ENCODE measurements at regions not wholly inside any gene's neighbourhood (a gene's known extent, or its start where the extent isn't known, plus 50 kb on each side); places are given as distances from the start of the nearest gene placed in this dataset.

DNA sequence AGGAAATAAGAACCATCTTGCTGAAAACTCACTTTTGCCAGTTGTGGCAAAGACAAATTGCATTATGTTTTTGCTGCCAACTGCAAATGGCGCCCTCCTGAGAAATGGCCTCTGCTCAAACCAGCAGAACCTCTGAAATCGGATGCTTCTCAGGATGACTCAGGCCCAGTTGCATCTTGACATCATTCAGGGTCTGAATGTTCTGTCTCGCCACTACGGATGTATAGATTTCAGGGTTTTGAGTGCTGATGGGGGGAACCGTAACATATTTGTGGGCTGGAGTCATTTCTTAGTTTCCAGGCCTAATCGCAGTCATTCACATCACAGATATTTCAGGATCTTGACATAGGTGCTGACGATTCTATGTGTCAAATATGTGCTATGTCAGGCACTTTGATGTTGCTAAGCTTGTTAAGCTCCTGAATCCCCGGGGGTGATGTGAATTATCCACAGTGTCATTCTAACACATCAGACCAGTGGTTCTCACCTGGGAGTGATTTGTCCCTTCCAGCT, 207.1 kb downstream of the NFATC2 start:
- Histone ChIP-seq H3K27ac (ENCODE audit: low read depth, low read length) (no peak overlapping the region), H3K9me3 (ENCODE audit: control insufficient read depth, insufficient read depth, low read length) (no peaks in the 10 kb centered on the region), H3K4me3 (ENCODE audit: low read depth, low read length) (no peak overlapping the region)

DNA sequence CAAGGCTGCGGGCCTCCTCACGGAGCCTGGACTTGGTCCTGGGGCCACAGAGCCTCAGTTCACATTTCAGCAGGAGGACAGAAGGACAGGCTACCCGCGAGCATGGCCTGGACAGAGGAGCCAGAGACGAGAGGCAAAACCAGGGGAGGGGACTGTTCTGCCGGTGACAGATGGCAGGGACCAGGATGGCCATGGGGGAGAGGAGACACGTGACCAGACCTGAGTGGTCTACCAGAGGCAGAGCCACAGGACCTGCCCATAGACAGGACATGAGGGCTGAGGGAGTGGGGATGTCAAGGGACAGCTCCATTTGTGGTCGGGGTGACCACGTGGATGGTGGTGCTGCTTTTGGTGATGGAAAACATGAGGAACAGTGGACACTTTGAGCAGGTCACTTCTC, 207.9 kb downstream of the NFATC2 start:
- H3K9me3 ChIP-seq (ENCODE audit: control insufficient read depth, insufficient read depth, low read length), result no peaks in the 10 kb centered on the region
- WGBS (ENCODE audit: insufficient coverage), result 85% methylated on average over 9 of the region's 9 CpGs
- no peak for DNase-seq (ENCODE audit: low read depth in 4 of 6, low spot score in 6 of 6)
- no peaks in the 10 kb centered on the region for H3K4me1 ChIP-seq (ENCODE audit: control insufficient read depth, insufficient read depth, low read length)
- no peaks in the 10 kb centered on the region for H3K27me3 ChIP-seq (ENCODE audit: control insufficient read depth, insufficient read depth, low read length)
- H3K27ac ChIP-seq (ENCODE audit: low read depth, low read length), result no peak overlapping the region
- H3K36me3 ChIP-seq (ENCODE audit: control insufficient read depth, insufficient read depth, low read length), result no peaks in the 10 kb centered on the region
- no peak overlapping the region for H3K4me3 ChIP-seq (ENCODE audit: low read depth, low read length)

More for the DNA sequence above, 207.1 kb downstream of the NFATC2 start:
- no peaks in the 10 kb centered on the region for H3K27me3 ChIP-seq (ENCODE audit: control insufficient read depth, insufficient read depth, low read length)
- H3K36me3 ChIP-seq (ENCODE audit: control insufficient read depth, insufficient read depth, low read length), result no peaks in the 10 kb centered on the region
- H3K4me1 ChIP-seq (ENCODE audit: control insufficient read depth, insufficient read depth, low read length), result no peaks in the 10 kb centered on the region
- WGBS (ENCODE audit: insufficient coverage), result 69% methylated on average over 2 of the region's 8 CpGs
- peak in 1 of 6 donors; percentile 51 for DNase-seq (ENCODE audit: low read depth in 4 of 6, low spot score in 6 of 6)

DNA sequence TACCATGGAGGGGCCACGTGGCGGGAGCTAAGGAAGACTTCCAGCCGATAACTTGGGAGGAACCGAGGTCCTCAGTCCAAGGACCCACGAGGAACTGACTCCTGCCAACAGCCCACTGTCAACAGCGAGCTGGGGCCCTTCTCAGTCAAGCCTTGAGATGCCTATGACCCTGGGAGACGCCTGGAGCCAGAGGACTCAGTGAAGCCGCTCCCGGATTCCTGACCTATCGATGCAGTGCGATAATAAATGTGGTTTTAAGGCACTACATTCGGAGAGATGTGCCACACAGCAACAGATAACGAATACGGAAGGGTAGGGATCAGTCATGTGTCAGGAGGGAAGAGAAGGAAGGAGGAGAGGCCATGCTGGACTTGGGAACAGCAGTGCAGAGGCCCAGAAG, 208.5 kb downstream of the NFATC2 start:
- no peak for DNase-seq (ENCODE audit: low read depth in 4 of 6, low spot score in 6 of 6)
- WGBS (ENCODE audit: insufficient coverage), result 91% methylated on average over 14 of the region's 14 CpGs
- no peaks in the 10 kb centered on the region for H3K27me3 ChIP-seq (ENCODE audit: control insufficient read depth, insufficient read depth, low read length)
- no peak overlapping the region for H3K27ac ChIP-seq (ENCODE audit: low read depth, low read length)
- H3K9me3 ChIP-seq (ENCODE audit: control insufficient read depth, insufficient read depth, low read length), result no peaks in the 10 kb centered on the region
- no peak overlapping the region for H3K4me3 ChIP-seq (ENCODE audit: low read depth, low read length)
- H3K4me1 ChIP-seq (ENCODE audit: control insufficient read depth, insufficient read depth, low read length), result no peaks in the 10 kb centered on the region
- no peaks in the 10 kb centered on the region for H3K36me3 ChIP-seq (ENCODE audit: control insufficient read depth, insufficient read depth, low read length)

DNA sequence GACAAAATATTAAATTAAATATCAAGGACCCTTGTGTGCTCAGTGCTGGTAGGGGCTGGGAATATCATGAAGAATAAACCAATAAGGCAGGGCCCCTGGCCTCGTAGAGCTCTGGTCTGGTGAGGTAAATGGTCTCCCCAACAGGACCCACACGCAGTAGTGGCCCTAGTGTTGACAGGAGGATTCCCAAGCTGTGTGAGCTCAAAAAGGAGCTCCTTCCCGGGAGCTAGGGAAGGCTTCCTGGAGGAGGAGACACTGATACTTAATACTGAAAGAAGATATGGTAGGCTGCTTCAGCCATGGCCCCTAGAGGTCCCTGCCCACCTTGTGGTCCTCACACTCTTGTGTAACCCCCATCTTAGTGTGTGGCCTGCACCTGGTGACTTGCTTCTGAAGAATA, 209.1 kb downstream of the NFATC2 start:
- no peak for DNase-seq (ENCODE audit: low read depth in 4 of 6, low spot score in 6 of 6)
- Histone ChIP-seq H3K27ac (ENCODE audit: low read depth, low read length) (no peak overlapping the region), H3K27me3 (ENCODE audit: control insufficient read depth, insufficient read depth, low read length) (no peaks in the 10 kb centered on the region), H3K9me3 (ENCODE audit: control insufficient read depth, insufficient read depth, low read length) (no peaks in the 10 kb centered on the region), H3K36me3 (ENCODE audit: control insufficient read depth, insufficient read depth, low read length) (no peaks in the 10 kb centered on the region), H3K4me1 (ENCODE audit: control insufficient read depth, insufficient read depth, low read length) (no peaks in the 10 kb centered on the region), H3K4me3 (ENCODE audit: low read depth, low read length) (no peak overlapping the region)
- 76% methylated on average over 3 of the region's 3 CpGs for WGBS (ENCODE audit: insufficient coverage)

DNA sequence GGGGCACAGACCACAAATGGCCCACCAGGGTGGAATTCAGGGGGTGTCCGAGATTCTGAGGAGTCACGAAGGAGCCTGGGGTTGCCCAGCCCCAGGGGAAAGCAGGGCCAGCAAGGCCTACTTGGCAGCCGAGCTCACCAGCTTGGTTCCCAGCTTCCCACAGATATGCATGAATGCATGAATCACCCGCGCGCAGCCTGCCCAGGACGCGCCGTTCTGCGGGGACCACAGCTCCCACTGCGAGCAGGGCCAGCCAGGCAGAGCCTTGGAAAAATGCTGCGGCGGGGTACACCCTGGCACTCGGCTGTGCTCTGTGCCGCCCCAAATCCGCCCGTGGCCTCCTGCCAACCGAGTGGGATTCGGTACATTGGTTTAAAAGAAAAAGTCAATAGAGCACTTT, 211.0 kb downstream of the NFATC2 start:
- Histone ChIP-seq H3K27me3 (ENCODE audit: control insufficient read depth, insufficient read depth, low read length) (no peaks in the 10 kb centered on the region), H3K4me3 (ENCODE audit: low read depth, low read length) (no peak overlapping the region), H3K36me3 (ENCODE audit: control insufficient read depth, insufficient read depth, low read length) (no peaks in the 10 kb centered on the region), H3K9me3 (ENCODE audit: control insufficient read depth, insufficient read depth, low read length) (no peaks in the 10 kb centered on the region), H3K4me1 (ENCODE audit: control insufficient read depth, insufficient read depth, low read length) (no peaks in the 10 kb centered on the region), H3K27ac (ENCODE audit: low read depth, low read length) (no peak overlapping the region)
- no peak for DNase-seq (ENCODE audit: low read depth in 4 of 6, low spot score in 6 of 6)
- WGBS (ENCODE audit: insufficient coverage), result 78% methylated on average over 14 of the region's 19 CpGs

DNA sequence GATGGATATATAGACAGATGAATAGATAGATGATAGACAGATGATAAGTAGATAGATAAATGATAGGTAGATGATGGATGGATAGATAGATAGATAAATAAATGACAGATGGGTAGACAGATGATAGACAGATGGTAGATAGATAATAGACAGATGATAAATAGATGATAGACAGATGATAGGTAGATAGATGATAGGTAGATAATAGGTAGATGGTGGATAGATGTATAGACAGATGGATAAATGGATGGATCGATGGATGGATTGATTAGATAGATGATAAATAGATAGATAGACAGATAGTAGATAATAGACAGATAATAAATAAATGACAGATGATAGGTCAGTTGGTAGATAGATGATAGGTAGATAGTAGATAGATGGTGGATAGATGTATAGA, 212.7 kb downstream of the NFATC2 start:
- no peaks in the 10 kb centered on the region for H3K27me3 ChIP-seq (ENCODE audit: control insufficient read depth, insufficient read depth, low read length)
- no peak for DNase-seq (ENCODE audit: low read depth in 4 of 6, low spot score in 6 of 6)
- H3K36me3 ChIP-seq (ENCODE audit: control insufficient read depth, insufficient read depth, low read length), result no peaks in the 10 kb centered on the region
- WGBS (ENCODE audit: insufficient coverage), result no CpG with 5 or more reads among the region's 1 CpG
- no peak overlapping the region for H3K27ac ChIP-seq (ENCODE audit: low read depth, low read length)
- H3K4me1 ChIP-seq (ENCODE audit: control insufficient read depth, insufficient read depth, low read length), result no peaks in the 10 kb centered on the region
- H3K9me3 ChIP-seq (ENCODE audit: control insufficient read depth, insufficient read depth, low read length), result no peaks in the 10 kb centered on the region
- H3K4me3 ChIP-seq (ENCODE audit: low read depth, low read length), result no peak overlapping the region

DNA sequence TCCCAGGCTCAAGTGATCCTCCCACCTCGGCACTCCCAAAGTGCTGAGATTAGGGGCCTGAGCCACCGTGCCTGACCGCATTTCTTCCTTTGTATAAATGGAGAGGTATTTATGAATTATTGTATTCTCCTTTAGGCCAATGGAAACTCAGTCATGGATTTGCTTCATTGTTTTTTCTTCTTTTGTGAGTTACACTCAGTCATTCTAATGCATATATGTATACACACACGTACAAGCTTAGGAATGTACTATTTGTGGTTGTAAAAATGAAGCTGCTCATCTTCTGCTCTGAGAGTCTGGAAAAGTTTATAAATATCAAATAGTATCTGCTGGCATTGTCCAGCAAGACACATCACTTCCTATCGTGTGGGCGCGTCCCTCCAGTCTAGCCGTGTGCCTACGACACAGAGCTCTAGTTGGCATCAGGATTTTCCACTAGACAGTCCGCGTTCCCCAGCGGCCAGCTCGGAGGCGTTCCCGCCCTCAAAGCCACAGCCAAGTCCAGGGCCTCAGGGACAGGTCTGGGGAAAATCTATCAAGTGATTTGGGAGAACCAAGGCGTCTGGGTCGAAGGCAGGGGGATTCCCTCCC, 215.2 kb downstream of the NFATC2 start:
- no peak overlapping the region for H3K4me3 ChIP-seq (ENCODE audit: low read depth, low read length)
- H3K9me3 ChIP-seq (ENCODE audit: control insufficient read depth, insufficient read depth, low read length), result no peaks in the 10 kb centered on the region
- no peaks in the 10 kb centered on the region for H3K27me3 ChIP-seq (ENCODE audit: control insufficient read depth, insufficient read depth, low read length)
- H3K36me3 ChIP-seq (ENCODE audit: control insufficient read depth, insufficient read depth, low read length), result no peaks in the 10 kb centered on the region
- H3K4me1 ChIP-seq (ENCODE audit: control insufficient read depth, insufficient read depth, low read length), result no peaks in the 10 kb centered on the region
- WGBS (ENCODE audit: insufficient coverage), result 78% methylated on average over 6 of the region's 17 CpGs
- DNase-seq (ENCODE audit: low read depth in 4 of 6, low spot score in 6 of 6), result no peak
- H3K27ac ChIP-seq (ENCODE audit: low read depth, low read length), result no peak overlapping the region

DNA sequence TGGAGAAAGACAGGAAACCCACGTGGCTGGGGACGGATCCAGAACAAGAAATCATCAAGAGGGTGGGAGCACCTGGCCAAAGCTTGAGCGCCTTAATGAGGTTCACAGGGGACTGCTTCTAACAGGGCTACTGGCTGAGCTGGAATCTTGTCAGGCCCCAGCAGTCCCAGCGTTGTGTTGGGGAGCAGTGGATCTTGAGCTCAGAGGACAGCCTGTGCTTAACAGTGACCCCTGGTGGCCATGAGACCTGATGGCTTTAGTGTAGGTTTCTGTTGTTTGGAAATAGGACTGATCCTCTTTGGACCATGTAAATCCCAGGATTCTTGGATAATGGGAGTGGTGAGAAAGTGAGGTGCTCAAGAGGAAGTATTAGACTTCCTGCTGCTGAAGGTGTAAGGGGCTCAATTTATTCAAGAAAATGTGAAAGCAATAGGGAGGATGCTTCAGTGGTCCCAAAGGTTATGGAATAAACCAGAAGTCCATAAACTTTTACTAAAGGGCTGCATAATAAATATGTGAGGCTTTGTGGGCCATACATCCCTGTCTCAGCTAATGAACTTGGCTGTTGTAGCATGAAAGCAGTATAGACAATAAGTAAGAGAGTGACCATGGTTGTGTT, 216.2 kb downstream of the NFATC2 start:
- 53% methylated on average over 4 of the region's 4 CpGs for WGBS (ENCODE audit: insufficient coverage)
- no peaks in the 10 kb centered on the region for H3K9me3 ChIP-seq (ENCODE audit: control insufficient read depth, insufficient read depth, low read length)
- H3K27ac ChIP-seq (ENCODE audit: low read depth, low read length), result no peak overlapping the region
- no peak overlapping the region for H3K4me3 ChIP-seq (ENCODE audit: low read depth, low read length)
- no peaks in the 10 kb centered on the region for H3K36me3 ChIP-seq (ENCODE audit: control insufficient read depth, insufficient read depth, low read length)
- H3K4me1 ChIP-seq (ENCODE audit: control insufficient read depth, insufficient read depth, low read length), result no peaks in the 10 kb centered on the region
- DNase-seq (ENCODE audit: low read depth in 4 of 6, low spot score in 6 of 6), result peak in 2 of 6 donors; percentile 21 to 23
- no peaks in the 10 kb centered on the region for H3K27me3 ChIP-seq (ENCODE audit: control insufficient read depth, insufficient read depth, low read length)

DNA sequence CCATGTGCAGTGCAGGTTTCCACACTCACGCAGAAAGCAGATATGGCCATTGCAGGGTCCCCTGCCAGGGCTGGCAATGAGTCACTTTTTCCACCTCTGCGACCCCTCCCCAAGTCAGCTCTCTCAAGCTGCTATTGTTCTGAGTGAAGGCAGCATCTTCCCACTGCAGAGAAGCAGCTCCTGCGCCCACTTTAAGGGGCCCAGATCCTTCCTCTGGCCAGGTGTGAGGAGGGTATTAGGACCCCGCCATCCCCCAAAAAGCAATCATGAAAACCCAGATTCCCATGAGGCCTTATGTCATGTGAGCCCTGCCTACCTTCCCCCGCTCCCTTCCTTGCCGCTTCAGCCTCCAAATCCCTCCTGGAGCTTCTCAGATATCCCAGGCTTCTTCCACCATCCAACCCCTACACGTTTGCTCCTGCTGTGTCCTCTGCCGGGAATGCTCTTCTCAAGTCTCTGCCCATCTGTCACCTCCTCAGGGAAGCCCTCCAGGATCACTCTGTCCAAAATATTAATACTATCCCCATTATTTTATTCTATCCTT, 220.3 kb downstream of the NFATC2 start:
- no peak for DNase-seq (ENCODE audit: low read depth in 4 of 6, low spot score in 6 of 6)
- H3K36me3 ChIP-seq (ENCODE audit: control insufficient read depth, insufficient read depth, low read length), result no peaks in the 10 kb centered on the region
- H3K4me3 ChIP-seq (ENCODE audit: low read depth, low read length), result no peak overlapping the region
- H3K27ac ChIP-seq (ENCODE audit: low read depth, low read length), result no peak overlapping the region
- peaks cover 4% of the 10 kb centered on the region for H3K4me1 ChIP-seq (ENCODE audit: control insufficient read depth, insufficient read depth, low read length)
- 65% methylated on average over 8 of the region's 8 CpGs for WGBS (ENCODE audit: insufficient coverage)
- H3K9me3 ChIP-seq (ENCODE audit: control insufficient read depth, insufficient read depth, low read length), result no peaks in the 10 kb centered on the region
- no peaks in the 10 kb centered on the region for H3K27me3 ChIP-seq (ENCODE audit: control insufficient read depth, insufficient read depth, low read length)

Measured in spinal cord (tissue), 9 donors.